ENCODE measurements at regions not wholly inside any gene's neighbourhood (a gene's known extent, or its start where the extent isn't known, plus 50 kb on each side); places are given as distances from the start of the nearest gene placed in this dataset.

DNA sequence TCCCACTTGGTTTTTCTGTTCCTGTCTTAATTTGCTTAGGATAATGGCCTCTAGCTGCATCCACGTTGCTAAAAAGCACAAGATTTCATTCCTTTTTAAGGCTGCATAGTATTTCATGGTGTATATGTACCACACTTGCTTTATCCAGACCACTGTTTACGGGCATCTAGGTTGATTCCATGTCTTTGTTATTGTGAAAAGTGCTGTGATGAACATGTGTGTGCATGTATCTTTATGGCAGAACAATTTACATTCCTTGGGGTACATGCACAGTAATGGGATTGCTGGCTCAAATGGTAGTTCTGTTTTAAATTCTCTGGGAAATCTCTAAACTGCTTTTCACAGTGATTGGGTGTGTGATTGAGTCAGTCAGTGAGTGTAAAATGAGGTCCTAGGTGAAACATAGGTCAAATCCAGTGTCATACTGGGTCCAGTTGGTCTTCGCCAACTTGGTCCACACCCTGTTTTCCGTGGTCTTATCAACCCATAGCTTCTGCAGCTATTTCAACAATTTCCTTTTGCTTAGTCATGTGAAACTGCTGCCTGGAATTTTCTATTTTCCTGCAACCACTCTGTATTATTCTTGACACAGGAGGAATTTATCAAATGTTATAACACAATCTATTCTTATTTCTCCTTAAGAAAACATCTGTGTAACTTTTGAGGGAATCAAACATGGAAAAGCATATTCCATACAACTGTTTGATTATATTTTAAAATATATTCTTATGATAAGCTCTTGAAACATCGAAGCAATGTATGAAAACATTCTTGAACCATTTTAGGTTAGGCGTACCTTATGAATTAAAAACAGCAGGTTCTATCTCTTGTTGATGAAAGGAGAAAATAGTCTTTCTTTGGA is 82.9 kb downstream of the ADCYAP1 start:
- H3K4me3 ChIP-seq (ENCODE audit: low read depth, low read length): no peak overlapping the region
- TF ChIP-seq, protein P1, sequence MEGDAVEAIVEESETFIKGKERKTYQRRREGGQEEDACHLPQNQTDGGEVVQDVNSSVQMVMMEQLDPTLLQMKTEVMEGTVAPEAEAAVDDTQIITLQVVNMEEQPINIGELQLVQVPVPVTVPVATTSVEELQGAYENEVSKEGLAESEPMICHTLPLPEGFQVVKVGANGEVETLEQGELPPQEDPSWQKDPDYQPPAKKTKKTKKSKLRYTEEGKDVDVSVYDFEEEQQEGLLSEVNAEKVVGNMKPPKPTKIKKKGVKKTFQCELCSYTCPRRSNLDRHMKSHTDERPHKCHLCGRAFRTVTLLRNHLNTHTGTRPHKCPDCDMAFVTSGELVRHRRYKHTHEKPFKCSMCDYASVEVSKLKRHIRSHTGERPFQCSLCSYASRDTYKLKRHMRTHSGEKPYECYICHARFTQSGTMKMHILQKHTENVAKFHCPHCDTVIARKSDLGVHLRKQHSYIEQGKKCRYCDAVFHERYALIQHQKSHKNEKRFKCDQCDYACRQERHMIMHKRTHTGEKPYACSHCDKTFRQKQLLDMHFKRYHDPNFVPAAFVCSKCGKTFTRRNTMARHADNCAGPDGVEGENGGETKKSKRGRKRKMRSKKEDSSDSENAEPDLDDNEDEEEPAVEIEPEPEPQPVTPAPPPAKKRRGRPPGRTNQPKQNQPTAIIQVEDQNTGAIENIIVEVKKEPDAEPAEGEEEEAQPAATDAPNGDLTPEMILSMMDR (IDR thresholded peaks at IDR 0.05; ENCODE audit: insufficient read depth, low read length, severe bottlenecking): no peak
- H3K27me3 ChIP-seq (ENCODE audit: control insufficient read depth, insufficient read depth, low read length): no peaks in the 10 kb centered on the region
- DNase-seq (ENCODE audit: low read depth): peak; percentile 18
- no peaks in the 10 kb centered on the region for H3K36me3 ChIP-seq (ENCODE audit: control insufficient read depth, insufficient read depth, low read length)
- FAIRE-seq: no peak

DNA sequence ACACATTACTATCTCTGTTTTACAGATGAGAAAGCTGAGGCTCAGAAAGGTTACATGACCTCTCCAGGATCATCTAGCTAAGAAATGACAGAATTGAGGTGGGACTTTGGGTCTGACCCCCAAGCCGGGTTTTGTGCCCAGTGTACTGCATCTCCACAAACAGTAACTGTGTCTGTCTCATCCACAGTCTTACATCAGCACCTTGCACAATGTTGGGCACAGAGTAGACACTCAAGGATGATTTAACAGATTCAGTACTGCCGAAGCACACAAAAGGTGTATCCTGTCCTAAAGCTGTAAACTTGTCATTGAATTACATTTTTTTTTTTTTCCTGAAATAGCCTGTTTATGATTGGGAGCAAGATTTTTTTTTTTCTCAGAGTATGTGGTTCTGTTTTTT is 84.8 kb downstream of the ADCYAP1 start:
- no peak for DNase-seq (ENCODE audit: low read depth)
- TF ChIP-seq, protein P1 (IDR thresholded peaks at IDR 0.05; ENCODE audit: insufficient read depth, low read length, severe bottlenecking): no peak
- H3K4me3 ChIP-seq (ENCODE audit: low read depth, low read length): no peak overlapping the region
- no peaks in the 10 kb centered on the region for H3K36me3 ChIP-seq (ENCODE audit: control insufficient read depth, insufficient read depth, low read length)
- H3K27me3 ChIP-seq (ENCODE audit: control insufficient read depth, insufficient read depth, low read length): no peaks in the 10 kb centered on the region
- no peak for FAIRE-seq

DNA sequence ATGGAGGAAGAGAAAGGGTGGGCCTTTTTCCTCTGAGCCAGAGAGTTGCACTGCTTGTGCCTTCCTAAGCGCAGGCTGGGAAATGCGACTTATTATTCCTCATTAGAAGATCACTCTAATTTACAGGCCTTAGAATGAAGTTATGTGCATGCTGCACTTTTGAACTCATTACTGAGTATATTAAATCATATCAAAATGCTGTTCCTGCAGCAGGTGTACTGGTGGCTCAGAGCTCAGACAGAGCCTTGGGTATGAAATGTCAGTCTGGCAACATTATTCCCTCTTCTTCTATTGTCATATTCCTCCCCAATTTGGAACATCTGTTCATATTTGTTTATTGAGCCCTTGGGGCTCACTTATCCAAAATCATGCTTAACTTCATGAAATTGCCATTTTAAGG is 85.5 kb downstream of the ADCYAP1 start:
- H3K4me3 ChIP-seq (ENCODE audit: low read depth, low read length): no peak overlapping the region
- no peaks in the 10 kb centered on the region for H3K27me3 ChIP-seq (ENCODE audit: control insufficient read depth, insufficient read depth, low read length)
- no peak for FAIRE-seq
- no peaks in the 10 kb centered on the region for H3K36me3 ChIP-seq (ENCODE audit: control insufficient read depth, insufficient read depth, low read length)
- TF ChIP-seq, protein P1 (IDR thresholded peaks at IDR 0.05; ENCODE audit: insufficient read depth, low read length, severe bottlenecking): no peak
- DNase-seq (ENCODE audit: low read depth): no peak

DNA sequence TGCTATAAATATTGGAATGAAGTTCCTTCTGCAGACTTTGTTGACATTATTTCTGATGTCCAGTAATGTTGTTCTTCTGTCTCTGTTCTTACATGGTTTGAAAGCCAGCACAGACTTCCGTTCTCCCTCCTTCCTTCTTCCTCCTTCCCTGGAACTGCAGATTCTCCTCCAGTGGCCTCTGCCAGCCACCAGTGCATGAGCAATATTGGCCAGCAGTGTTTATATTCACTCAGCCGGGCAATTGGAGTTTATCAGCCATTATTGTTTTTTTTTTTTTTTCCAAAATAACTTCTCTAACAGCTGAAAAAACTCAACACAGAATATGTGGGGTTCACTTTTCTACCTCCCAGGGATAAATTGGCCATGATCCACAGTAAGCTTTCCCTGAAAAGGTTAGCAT is 86.8 kb downstream of the ADCYAP1 start:
- FAIRE-seq (no peak), DNase-seq (ENCODE audit: low read depth) (no peak)
- Histone ChIP-seq H3K36me3 (ENCODE audit: control insufficient read depth, insufficient read depth, low read length) (no peaks in the 10 kb centered on the region), H3K4me3 (ENCODE audit: low read depth, low read length) (no peak overlapping the region), H3K27me3 (ENCODE audit: control insufficient read depth, insufficient read depth, low read length) (no peaks in the 10 kb centered on the region)
- TF ChIP-seq, protein P1 (IDR thresholded peaks at IDR 0.05; ENCODE audit: insufficient read depth, low read length, severe bottlenecking): no peak

DNA sequence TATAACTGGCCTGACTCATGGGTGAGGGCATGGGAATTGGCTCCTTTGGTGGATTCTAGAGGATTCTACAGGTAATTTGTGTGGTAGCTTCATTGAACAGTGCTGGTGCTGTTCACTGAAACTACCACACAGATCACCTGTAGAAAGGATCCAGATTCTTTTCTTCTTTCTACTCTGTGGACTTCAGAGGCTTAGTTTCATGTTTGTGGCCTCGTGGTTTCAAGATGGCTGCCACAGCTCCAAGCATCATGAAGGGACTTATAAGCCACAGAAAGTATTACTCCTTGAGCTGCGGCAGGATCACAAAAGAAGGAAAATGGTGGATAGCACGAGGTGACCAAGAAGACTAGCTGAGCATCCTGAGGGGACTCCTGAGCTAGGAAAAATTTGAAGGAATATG is 88.9 kb downstream of the ADCYAP1 start:
- H3K27me3 ChIP-seq (ENCODE audit: control insufficient read depth, insufficient read depth, low read length): no peaks in the 10 kb centered on the region
- TF ChIP-seq, protein P1 (IDR thresholded peaks at IDR 0.05; ENCODE audit: insufficient read depth, low read length, severe bottlenecking): no peak

DNA sequence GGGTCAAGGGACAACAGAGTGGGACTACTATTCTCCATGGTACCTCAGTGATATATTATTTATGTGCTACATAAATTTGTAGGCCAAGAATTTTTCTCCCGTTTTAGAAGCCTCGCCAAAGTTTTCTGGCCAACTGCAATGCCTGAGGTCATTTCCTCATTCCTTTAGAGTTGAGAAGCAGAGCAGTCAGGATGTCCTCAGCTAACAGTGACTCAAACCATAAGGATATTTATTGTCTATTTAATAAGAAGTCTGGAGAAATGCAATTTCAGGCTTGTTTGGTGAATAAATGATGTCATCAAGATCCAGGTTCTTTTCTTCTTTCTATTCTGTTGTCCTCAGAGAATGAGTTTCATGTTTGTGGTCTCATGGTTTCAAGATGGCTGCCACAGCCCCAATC is 91.0 kb downstream of the ADCYAP1 start:
- FAIRE-seq (no peak), DNase-seq (ENCODE audit: low read depth) (peak; percentile 58)

More for the DNA sequence above, 88.9 kb downstream of the ADCYAP1 start:
- H3K4me3 ChIP-seq (ENCODE audit: low read depth, low read length): no peak overlapping the region
- no peak for DNase-seq (ENCODE audit: low read depth)
- no peak for FAIRE-seq
- H3K36me3 ChIP-seq (ENCODE audit: control insufficient read depth, insufficient read depth, low read length): no peaks in the 10 kb centered on the region

More for the DNA sequence above, 91.0 kb downstream of the ADCYAP1 start:
- TF ChIP-seq, protein P1 (IDR thresholded peaks at IDR 0.05; ENCODE audit: insufficient read depth, low read length, severe bottlenecking): no peak
- Histone ChIP-seq H3K4me3 (ENCODE audit: low read depth, low read length) (no peak overlapping the region), H3K36me3 (ENCODE audit: control insufficient read depth, insufficient read depth, low read length) (no peaks in the 10 kb centered on the region), H3K27me3 (ENCODE audit: control insufficient read depth, insufficient read depth, low read length) (no peaks in the 10 kb centered on the region)

Data from bronchial epithelial cell (primary cell).